ENCODE measurements at regions not wholly inside any gene's neighbourhood (a gene's known extent, or its start where the extent isn't known, plus 50 kb on each side); places are given as distances from the start of the nearest gene placed in this dataset.

DNA sequence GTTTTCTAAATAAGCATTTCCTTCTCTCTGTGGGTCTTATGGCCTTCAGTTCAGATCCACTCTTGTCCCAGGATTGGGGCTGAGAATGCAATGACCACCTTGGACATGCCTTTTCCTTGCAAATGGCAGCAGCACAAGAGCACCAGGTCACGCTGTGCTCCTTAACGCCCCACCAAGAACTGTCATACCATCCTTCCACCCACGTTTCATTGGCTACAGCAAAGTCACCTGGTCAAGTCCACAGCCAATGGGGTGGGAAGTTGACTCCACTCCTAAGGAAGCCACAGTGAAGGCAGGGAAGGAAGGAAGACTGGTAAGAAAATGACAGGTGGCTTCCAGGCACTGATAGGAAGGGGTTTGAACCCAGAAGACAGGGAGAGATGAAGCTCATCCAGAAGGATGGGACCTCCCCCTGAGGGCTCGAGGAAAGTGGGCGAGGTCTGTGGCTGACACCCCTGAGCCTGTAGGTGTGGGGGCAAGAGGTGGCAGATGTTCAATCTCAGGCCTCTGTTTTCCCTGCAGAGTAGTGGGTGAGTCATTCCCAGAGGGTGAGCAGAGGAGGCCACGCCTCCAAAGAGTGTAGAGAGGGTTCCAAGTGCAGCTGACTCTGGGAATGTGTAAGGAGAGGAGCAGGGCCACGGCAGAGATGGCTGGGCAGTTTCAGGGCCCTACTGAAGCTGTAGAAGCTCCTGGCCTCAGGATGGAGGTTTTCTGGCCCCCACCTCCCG is 113.5 kb upstream of the VRK1 start:
- no peaks in the 10 kb centered on the region for H3K79me2 ChIP-seq (ENCODE audit: low read length)
- H3K9ac ChIP-seq (ENCODE audit: low read length): no peak overlapping the region
- no peak overlapping the region for H3K4me2 ChIP-seq (ENCODE audit: low read length)
- TF ChIP-seq EZH2phosphoT487 (IDR thresholded peaks at IDR 0.05; ENCODE audit: borderline replicate concordance, low read length) (no peak), EZH2 (IDR thresholded peaks at IDR 0.05; ENCODE audit: low read length, unreplicated experiment) (no peak)
- TF ChIP-seq, protein P1, sequence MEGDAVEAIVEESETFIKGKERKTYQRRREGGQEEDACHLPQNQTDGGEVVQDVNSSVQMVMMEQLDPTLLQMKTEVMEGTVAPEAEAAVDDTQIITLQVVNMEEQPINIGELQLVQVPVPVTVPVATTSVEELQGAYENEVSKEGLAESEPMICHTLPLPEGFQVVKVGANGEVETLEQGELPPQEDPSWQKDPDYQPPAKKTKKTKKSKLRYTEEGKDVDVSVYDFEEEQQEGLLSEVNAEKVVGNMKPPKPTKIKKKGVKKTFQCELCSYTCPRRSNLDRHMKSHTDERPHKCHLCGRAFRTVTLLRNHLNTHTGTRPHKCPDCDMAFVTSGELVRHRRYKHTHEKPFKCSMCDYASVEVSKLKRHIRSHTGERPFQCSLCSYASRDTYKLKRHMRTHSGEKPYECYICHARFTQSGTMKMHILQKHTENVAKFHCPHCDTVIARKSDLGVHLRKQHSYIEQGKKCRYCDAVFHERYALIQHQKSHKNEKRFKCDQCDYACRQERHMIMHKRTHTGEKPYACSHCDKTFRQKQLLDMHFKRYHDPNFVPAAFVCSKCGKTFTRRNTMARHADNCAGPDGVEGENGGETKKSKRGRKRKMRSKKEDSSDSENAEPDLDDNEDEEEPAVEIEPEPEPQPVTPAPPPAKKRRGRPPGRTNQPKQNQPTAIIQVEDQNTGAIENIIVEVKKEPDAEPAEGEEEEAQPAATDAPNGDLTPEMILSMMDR (conservative IDR thresholded peaks at IDR 0.05; ENCODE audit: low read depth, low read length): no peak
- no TSS peak for BruUV-seq (replicated peaks)
- no peaks in the 10 kb centered on the region for H4K20me1 ChIP-seq (ENCODE audit: low read length)
- no peaks in the 10 kb centered on the region for H3F3A ChIP-seq (ENCODE audit: low read length, unreplicated experiment)
- intact Hi-C loops (cut with micrococcal nuclease): no loop called here
- H3K9me2 ChIP-seq (replicated peaks; ENCODE audit: low read length): no peaks in the 10 kb centered on the region
- H2AFZ ChIP-seq (ENCODE audit: low read length): no peak overlapping the region
- no peaks in the 10 kb centered on the region for H3K9me3 ChIP-seq (ENCODE audit: low read length)
- ATAC-seq: no peak
- ChIA-PET CTCF (no interaction called here), POLR2A (ENCODE audit: unreplicated experiment) (no interaction called here)
- no peak overlapping the region for H3K27ac ChIP-seq (ENCODE audit: low read length)
- no peak overlapping the region for H3K4me3 ChIP-seq (ENCODE audit: low read length)
- H3K36me3 ChIP-seq (ENCODE audit: low read depth, low read length): no peaks in the 10 kb centered on the region
- H3K27me3 ChIP-seq (ENCODE audit: low read length): peaks cover 32% of the 10 kb centered on the region
- no peaks in the 10 kb centered on the region for H3K4me1 ChIP-seq (ENCODE audit: insufficient read depth, low read length)
- peak; percentile 23 for DNase-seq

DNA sequence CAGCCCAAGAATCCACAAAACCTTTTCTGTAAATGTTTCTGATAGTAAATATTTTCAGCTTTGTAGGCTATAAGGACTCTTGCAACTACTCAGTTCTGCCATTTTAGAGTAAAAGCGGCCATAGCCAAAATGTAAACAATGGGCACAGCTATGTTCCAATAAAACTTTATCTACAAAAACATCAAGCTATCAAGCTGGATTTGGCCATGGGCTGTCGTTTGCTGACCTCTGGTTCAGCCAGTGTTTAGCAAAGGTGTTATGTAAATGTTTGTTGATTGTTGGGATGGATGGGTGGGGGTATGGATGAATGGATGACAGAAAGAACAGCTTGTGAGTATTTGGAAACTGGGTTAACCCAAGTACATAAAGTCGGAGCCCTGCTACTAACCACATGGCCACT is 111.1 kb upstream of the VRK1 start:
- intact Hi-C loops (cut with micrococcal nuclease): no loop called here
- Histone ChIP-seq H3K27ac (ENCODE audit: low read length) (no peak overlapping the region), H3K79me2 (ENCODE audit: low read length) (no peaks in the 10 kb centered on the region), H3F3A (ENCODE audit: low read length, unreplicated experiment) (no peaks in the 10 kb centered on the region), H2AFZ (ENCODE audit: low read length) (no peak overlapping the region), H3K27me3 (ENCODE audit: low read length) (peaks cover 41% of the 10 kb centered on the region), H3K36me3 (ENCODE audit: low read depth, low read length) (no peaks in the 10 kb centered on the region), H3K4me1 (ENCODE audit: insufficient read depth, low read length) (no peaks in the 10 kb centered on the region), H4K20me1 (ENCODE audit: low read length) (no peaks in the 10 kb centered on the region), H3K4me2 (ENCODE audit: low read length) (no peak overlapping the region), H3K9me2 (replicated peaks; ENCODE audit: low read length) (no peaks in the 10 kb centered on the region), H3K9ac (ENCODE audit: low read length) (no peak overlapping the region), H3K4me3 (ENCODE audit: low read length) (no peak overlapping the region), H3K9me3 (ENCODE audit: low read length) (no peaks in the 10 kb centered on the region)
- no TSS peak for BruUV-seq (replicated peaks)
- DNase-seq (no peak), ATAC-seq (no peak)
- TF ChIP-seq, protein P1 (conservative IDR thresholded peaks at IDR 0.05; ENCODE audit: low read depth, low read length): no peak
- TF ChIP-seq EZH2 (IDR thresholded peaks at IDR 0.05; ENCODE audit: low read length, unreplicated experiment) (no peak), EZH2phosphoT487 (IDR thresholded peaks at IDR 0.05; ENCODE audit: borderline replicate concordance, low read length) (no peak)
- ChIA-PET CTCF (no interaction called here), POLR2A (ENCODE audit: unreplicated experiment) (no interaction called here)

GRCh38 chr14:96688629-96689028 is 108.6 kb upstream of the VRK1 start:
- Histone ChIP-seq H3K4me2 (ENCODE audit: low read length) (no peak overlapping the region), H3K4me3 (ENCODE audit: low read length) (no peak overlapping the region), H3K4me1 (ENCODE audit: insufficient read depth, low read length) (no peaks in the 10 kb centered on the region), H3K36me3 (ENCODE audit: low read depth, low read length) (no peaks in the 10 kb centered on the region), H3K9me2 (replicated peaks; ENCODE audit: low read length) (no peaks in the 10 kb centered on the region), H3F3A (ENCODE audit: low read length, unreplicated experiment) (no peaks in the 10 kb centered on the region), H3K9ac (ENCODE audit: low read length) (no peak overlapping the region), H2AFZ (ENCODE audit: low read length) (no peak overlapping the region), H3K27me3 (ENCODE audit: low read length) (peaks cover 56% of the 10 kb centered on the region), H3K9me3 (ENCODE audit: low read length) (no peaks in the 10 kb centered on the region), H3K79me2 (ENCODE audit: low read length) (no peaks in the 10 kb centered on the region), H4K20me1 (ENCODE audit: low read length) (no peaks in the 10 kb centered on the region), H3K27ac (ENCODE audit: low read length) (no peak overlapping the region)
- no peak for TF ChIP-seq EZH2phosphoT487 (IDR thresholded peaks at IDR 0.05; ENCODE audit: borderline replicate concordance, low read length)
- TF ChIP-seq, protein P1 (conservative IDR thresholded peaks at IDR 0.05; ENCODE audit: low read depth, low read length): no peak
- no peak for TF ChIP-seq EZH2 (IDR thresholded peaks at IDR 0.05; ENCODE audit: low read length, unreplicated experiment)
- DNase-seq (no peak), ATAC-seq (no peak)
- intact Hi-C loops (cut with micrococcal nuclease): no loop called here
- CTCF ChIA-PET: no interaction called here
- POLR2A ChIA-PET (ENCODE audit: unreplicated experiment): no interaction called here
- no TSS peak for BruUV-seq (replicated peaks)

Measured in PC-3 (cell line).